Fibroblast of lung (primary cell): ENCODE measurements at regions not wholly inside any gene's neighbourhood (a gene's known extent, or its start where the extent isn't known, plus 50 kb on each side); places are given as distances from the start of the nearest gene placed in this dataset.

ENCODE experiments used
- CTCF ChIP-seq, 2 donors: IDR thresholded peaks in 1 of 2; conservative IDR thresholded peaks in 1 of 2; 1 replicate in 1 of 2; 2 replicates in 1 of 2; pipeline ENCODE4 v1.5.1; 2011 to 2012; ENCODE audit warnings: low read length in 2 of 2, control low read depth in 1 of 2, inconsistent platforms in 1 of 2, low read depth in 1 of 2, mild to moderate bottlenecking in 1 of 2
- EZH2 ChIP-seq: IDR thresholded peaks from 2 replicates; pipeline ENCODE4 v1.5.1; 2012; ENCODE audit warnings: low read length, control low read depth, mild to moderate bottlenecking; ENCODE audit errors: missing control alignments

- no peak for TF ChIP-seq EZH2
- no peak for TF ChIP-seq CTCF (conservative IDR thresholded peaks at IDR 0.05 in 1 of 2, IDR thresholded peaks at IDR 0.05 in 1 of 2; ENCODE audit: low read depth in 1 of 2, low read length in 2 of 2)
Measured at GRCh38 chr5:89721931-89722330, 687.6 kb downstream of the CETN3 start.
